CD4-positive, CD25-positive, alpha-beta regulatory T cell (primary cell): ENCODE measurements at regions not wholly inside any gene's neighbourhood (a gene's known extent, or its start where the extent isn't known, plus 50 kb on each side); places are given as distances from the start of the nearest gene placed in this dataset.

ENCODE experiments used
- ATAC-seq, 2 donors: fragments of 150-1000 bp; cut with Tn5 transposase; one replicate each; pipeline ENCODE4 v1.10.0; 2021; ENCODE audit warnings: low read depth in 2 of 2, moderate number of reproducible peaks in 2 of 2, moderate library complexity in 1 of 2
- DNase-seq, 3 donors: peaks; one replicate each; pipeline versions ENCODE4 v3.0.0 to v3.0.0-alpha.2; 2012 to 2022; ENCODE audit warnings: mixed read lengths in 1 of 3
- H3K27ac ChIP-seq: one replicate; pipeline ENCODE4 v1.7.0; 2013; ENCODE audit warnings: mild to moderate bottlenecking, low read length; ENCODE audit not compliant: insufficient read depth, poor library complexity, severe bottlenecking
- H3K27me3 ChIP-seq: one replicate; pipeline ENCODE4 v1.7.0; 2013; ENCODE audit warnings: low read length; ENCODE audit not compliant: control insufficient read depth, insufficient read depth
- H3K36me3 ChIP-seq: one replicate; pipeline ENCODE4 v1.7.0; 2013; ENCODE audit warnings: mild to moderate bottlenecking, low read length, moderate library complexity; ENCODE audit not compliant: control insufficient read depth, insufficient read depth
- H3K4me1 ChIP-seq: 2 replicates; pipeline ENCODE4 v1.7.0; 2013; ENCODE audit warnings: mild to moderate bottlenecking, low read length; ENCODE audit not compliant: insufficient read depth, control insufficient read depth, poor library complexity, severe bottlenecking
- H3K4me3 ChIP-seq: one replicate; pipeline ENCODE4 v1.7.0; 2013; ENCODE audit warnings: low read depth, mild to moderate bottlenecking, low read length, moderate library complexity
- H3K9me3 ChIP-seq, 2 experiments: 1 replicate in 1 of 2; 2 replicates in 1 of 2; pipeline ENCODE4 v1.7.0; 2013; ENCODE audit warnings: low read length in 2 of 2, mild to moderate bottlenecking in 1 of 2, moderate library complexity in 1 of 2; ENCODE audit not compliant: control insufficient read depth in 2 of 2
- H3K27ac Mint-ChIP-seq, 3 donors: one replicate each; pipeline ENCODE4 v1.8.0; 2020 to 2022; ENCODE audit warnings: mild to moderate bottlenecking in 3 of 3, mixed read lengths in 3 of 3, moderate library complexity in 2 of 3
- H3K27me3 Mint-ChIP-seq: one replicate; pipeline ENCODE4 v1.8.0; 2022; ENCODE audit warnings: mild to moderate bottlenecking, mixed read lengths
- H3K36me3 Mint-ChIP-seq: one replicate; pipeline ENCODE4 v1.8.0; 2020; ENCODE audit warnings: mixed read lengths
- H3K4me1 Mint-ChIP-seq, 4 donors: one replicate each; pipeline ENCODE4 v1.8.0; 2020 to 2022; ENCODE audit warnings: mixed read lengths in 4 of 4, mild to moderate bottlenecking in 1 of 4
- H3K4me3 Mint-ChIP-seq, 4 donors: one replicate each; pipeline ENCODE4 v1.8.0; 2020 to 2022; ENCODE audit warnings: mild to moderate bottlenecking in 4 of 4, mixed read lengths in 4 of 4, moderate library complexity in 3 of 4
- H3K9me3 Mint-ChIP-seq, 7 donors: one replicate each; pipeline ENCODE4 v1.8.0; 2020 to 2022; ENCODE audit warnings: mixed read lengths in 7 of 7, mild to moderate bottlenecking in 3 of 7, moderate library complexity in 2 of 7

DNA sequence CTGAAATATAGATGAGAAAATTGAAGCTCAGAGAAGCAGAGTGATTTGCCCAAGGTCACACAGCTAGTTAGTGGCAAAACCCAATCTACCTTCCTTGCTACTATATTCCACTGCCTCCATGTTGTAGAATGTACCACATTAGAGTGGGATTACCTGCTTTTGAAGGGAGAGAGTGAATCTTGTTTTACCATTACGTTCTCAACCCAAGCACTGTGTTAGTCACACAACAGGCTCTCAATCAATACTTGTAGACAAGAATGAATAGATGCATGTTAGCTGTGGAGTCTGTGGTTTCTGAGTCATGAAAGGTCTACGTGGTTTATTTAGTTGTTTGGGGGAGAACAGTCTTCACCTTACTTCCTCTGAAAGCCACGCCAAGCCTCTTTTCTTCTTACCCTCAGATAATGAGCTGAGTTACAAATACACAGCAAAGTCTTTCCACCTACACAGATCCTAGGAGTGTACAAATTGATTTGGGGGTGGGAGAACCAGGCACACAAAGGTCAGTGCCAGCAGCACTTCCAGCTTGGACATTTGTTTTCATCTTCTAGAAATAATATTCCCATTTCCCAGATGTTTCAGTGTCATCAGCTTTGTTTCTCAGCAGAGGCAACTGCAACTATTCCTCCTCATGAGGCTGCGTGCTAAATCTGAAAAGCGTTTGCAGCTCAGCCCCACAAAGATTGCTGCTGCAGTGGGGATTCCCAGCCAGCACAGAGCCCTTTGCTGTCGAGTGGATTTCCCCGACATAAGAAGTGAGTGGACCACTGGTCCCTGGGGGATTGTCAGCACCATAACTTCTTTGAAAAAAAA lies 71.5 kb upstream of the ADO start:
- peak in 2 of 3 donors; percentile 64 to 86 for DNase-seq
- Mint-ChIP-seq H3K36me3 (no peaks in the 10 kb centered on the region), H3K9me3 (no peaks in the 10 kb centered on the region), H3K4me3 (peak overlapping the region in 2 of 4 donors; percentile 40 to 44), H3K4me1 (peaks cover 0 to 25% (median 15%) of the 10 kb centered on the region in 4 donors), H3K27me3 (peaks cover 12% of the 10 kb centered on the region), H3K27ac (peak overlapping the region in 1 of 3 donors; percentile 44)
- peak; percentile 96 to 98 for ATAC-seq
- Histone ChIP-seq H3K9me3 (no peaks in the 10 kb centered on the region), H3K36me3 (no peaks in the 10 kb centered on the region), H3K4me3 (peak overlapping the region; percentile 29), H3K27me3 (peaks cover 3% of the 10 kb centered on the region), H3K27ac (no peak overlapping the region), H3K4me1 (peaks cover 22% of the 10 kb centered on the region)

DNA sequence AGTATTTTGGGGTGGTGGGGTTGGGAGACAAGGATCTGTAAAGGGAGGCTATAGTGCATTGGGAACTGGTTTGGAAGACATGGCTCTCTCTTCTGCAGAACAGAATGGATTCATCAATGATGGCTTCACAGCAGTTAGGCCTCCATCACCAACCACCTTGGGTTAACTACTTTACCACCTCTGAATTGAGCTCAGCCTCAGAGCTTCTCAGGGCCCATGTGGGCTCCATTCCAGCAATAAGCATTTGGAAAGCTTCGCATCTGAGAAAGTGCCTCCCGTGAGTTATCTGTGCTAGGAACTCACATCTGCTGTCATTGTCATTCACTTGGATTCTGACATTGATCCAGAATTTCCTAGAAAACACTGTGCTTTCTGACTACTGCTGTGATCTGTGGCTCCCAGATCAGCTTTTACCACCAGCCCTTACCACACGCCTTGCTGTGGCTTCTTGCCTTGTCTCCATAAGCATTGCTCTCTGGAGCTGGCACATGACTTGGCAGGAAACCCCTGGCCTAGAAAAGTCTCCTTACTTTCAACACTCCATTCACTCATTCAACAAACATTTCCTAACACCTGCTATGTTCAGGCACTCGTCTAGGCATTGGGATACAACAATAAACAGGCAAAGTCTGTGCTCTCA lies 70.7 kb upstream of the ADO start:
- no peak overlapping the region for H3K4me3 ChIP-seq
- ATAC-seq: no peak
- no peaks in the 10 kb centered on the region for H3K36me3 ChIP-seq
- no peak for DNase-seq
- H3K36me3 Mint-ChIP-seq: no peaks in the 10 kb centered on the region
- H3K9me3 ChIP-seq: no peaks in the 10 kb centered on the region
- H3K27ac ChIP-seq: no peak overlapping the region
- peak overlapping the region in 1 of 3 donors; percentile 44 for H3K27ac Mint-ChIP-seq
- H3K27me3 Mint-ChIP-seq: peaks cover 18% of the 10 kb centered on the region
- H3K4me3 Mint-ChIP-seq: peak overlapping the region in 2 of 4 donors; percentile 40 to 44
- H3K4me1 ChIP-seq: peaks cover 22% of the 10 kb centered on the region
- peaks cover 0 to 25% (median 15%) of the 10 kb centered on the region in 4 donors for H3K4me1 Mint-ChIP-seq
- H3K9me3 Mint-ChIP-seq: peaks cover 0 to 3% (median 0%) of the 10 kb centered on the region in 7 donors
- peaks cover 3% of the 10 kb centered on the region for H3K27me3 ChIP-seq

DNA sequence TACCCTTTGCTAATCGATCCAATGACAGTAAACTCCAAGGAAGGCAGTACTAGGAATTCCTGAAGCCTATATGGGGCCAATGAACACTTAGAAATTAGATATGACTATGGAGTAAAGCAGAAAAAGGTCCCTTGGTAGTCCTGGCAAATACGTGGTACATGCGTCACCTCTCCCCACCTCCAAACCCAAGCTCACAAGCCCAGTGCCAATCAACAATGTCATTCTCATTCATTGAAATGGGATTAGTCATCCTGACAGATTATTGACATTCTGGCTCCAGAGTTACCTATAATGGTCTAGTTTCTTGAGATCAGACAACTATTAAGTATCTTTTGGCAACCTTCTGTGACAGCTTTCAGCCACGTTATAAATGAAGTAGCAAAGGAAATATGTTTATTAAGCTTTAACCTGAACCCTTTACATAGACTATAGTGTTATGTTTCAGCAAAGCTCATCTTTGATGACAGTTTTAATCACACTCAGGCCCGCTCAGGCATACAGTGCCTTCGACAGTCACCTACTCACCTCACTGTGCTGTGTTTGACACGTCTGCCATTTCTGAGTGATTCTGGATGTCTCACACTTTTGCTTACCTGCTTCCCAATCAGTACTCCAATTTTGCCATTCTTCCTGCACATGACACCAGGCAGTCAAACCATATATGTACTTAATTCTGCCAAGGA lies 69.6 kb upstream of the ADO start:
- H3K27me3 Mint-ChIP-seq: peaks cover 18% of the 10 kb centered on the region
- H3K4me3 Mint-ChIP-seq: no peak overlapping the region
- Histone ChIP-seq H3K36me3 (no peaks in the 10 kb centered on the region), H3K4me1 (peaks cover 22% of the 10 kb centered on the region), H3K27me3 (peaks cover 2% of the 10 kb centered on the region), H3K27ac (no peak overlapping the region), H3K9me3 (no peaks in the 10 kb centered on the region), H3K4me3 (no peak overlapping the region)
- H3K36me3 Mint-ChIP-seq: no peaks in the 10 kb centered on the region
- DNase-seq (no peak), ATAC-seq (no peak)
- peaks cover 0 to 22% (median 15%) of the 10 kb centered on the region in 4 donors for H3K4me1 Mint-ChIP-seq
- H3K27ac Mint-ChIP-seq: no peak overlapping the region
- peaks cover 0 to 3% (median 0%) of the 10 kb centered on the region in 7 donors for H3K9me3 Mint-ChIP-seq

DNA sequence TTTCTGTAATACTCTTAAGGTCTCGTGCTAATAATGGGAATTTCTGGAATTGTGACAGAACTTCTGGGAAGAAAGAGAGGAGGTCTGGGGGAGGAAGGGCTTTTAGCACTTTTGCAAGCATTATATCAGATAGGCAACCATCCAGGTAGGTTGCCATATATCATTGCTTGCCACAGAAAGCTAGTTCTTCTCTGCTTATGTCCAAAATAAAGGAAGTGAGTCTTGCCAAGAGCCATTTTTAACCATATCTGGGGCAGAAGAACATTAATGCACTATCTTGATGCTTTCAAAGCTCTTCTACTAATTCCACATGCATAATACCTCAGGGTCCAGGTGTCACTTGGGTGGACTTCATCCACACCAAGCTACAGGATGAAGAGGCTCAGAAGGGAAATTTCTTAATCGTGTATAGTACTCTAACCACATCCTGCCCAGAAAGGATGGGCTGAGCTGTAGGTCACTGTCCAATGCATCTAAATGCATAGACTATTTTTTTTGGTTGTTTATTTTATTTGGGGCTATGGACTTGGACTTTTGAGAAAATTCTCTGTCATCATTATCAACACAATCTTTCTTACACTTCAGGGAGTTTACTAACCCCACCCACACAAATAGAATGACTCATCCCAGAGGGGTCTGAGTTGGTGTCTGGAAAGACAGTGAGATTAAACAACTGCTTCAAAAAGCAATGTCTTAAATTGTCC lies 68.9 kb upstream of the ADO start:
- no peaks in the 10 kb centered on the region for H3K27me3 ChIP-seq
- Mint-ChIP-seq H3K36me3 (no peaks in the 10 kb centered on the region), H3K4me3 (no peak overlapping the region), H3K4me1 (peaks cover 0 to 22% (median 15%) of the 10 kb centered on the region in 4 donors), H3K9me3 (peaks cover 0 to 3% (median 0%) of the 10 kb centered on the region in 7 donors), H3K27ac (no peak overlapping the region), H3K27me3 (peaks cover 18% of the 10 kb centered on the region)
- H3K9me3 ChIP-seq: no peaks in the 10 kb centered on the region
- ATAC-seq: no peak
- H3K4me1 ChIP-seq: peaks cover 22% of the 10 kb centered on the region
- peak in 1 of 3 donors; percentile 26 for DNase-seq
- H3K36me3 ChIP-seq: no peaks in the 10 kb centered on the region
- no peak overlapping the region for H3K4me3 ChIP-seq
- no peak overlapping the region for H3K27ac ChIP-seq

DNA sequence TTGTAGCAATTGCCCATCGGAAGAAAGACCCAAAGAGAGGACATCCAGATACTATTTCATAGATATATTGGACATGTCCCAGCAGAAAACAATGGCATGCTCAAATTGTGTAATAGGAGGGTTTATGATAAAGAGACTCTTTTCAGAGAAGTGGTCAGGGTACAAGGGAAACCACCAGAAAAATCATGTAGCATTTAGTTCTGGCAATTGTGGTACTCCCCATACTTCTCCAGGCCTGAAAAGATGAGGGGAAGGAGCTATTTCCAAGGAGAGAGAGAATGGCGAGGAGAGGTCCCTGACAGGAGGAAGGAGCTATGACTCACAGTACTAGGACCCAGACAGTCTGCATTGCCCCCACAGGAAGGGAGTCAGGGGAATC lies 68.4 kb upstream of the ADO start:
- no peak overlapping the region for H3K4me3 ChIP-seq
- no peak overlapping the region for H3K27ac ChIP-seq
- Mint-ChIP-seq H3K4me3 (no peak overlapping the region), H3K4me1 (peaks cover 0 to 22% (median 15%) of the 10 kb centered on the region in 4 donors), H3K36me3 (no peaks in the 10 kb centered on the region), H3K27ac (no peak overlapping the region), H3K27me3 (peaks cover 18% of the 10 kb centered on the region), H3K9me3 (peaks cover 0 to 3% (median 0%) of the 10 kb centered on the region in 7 donors)
- H3K27me3 ChIP-seq: no peaks in the 10 kb centered on the region
- no peaks in the 10 kb centered on the region for H3K36me3 ChIP-seq
- H3K9me3 ChIP-seq: no peaks in the 10 kb centered on the region
- H3K4me1 ChIP-seq: peaks cover 22% of the 10 kb centered on the region
- DNase-seq (no peak), ATAC-seq (no peak)

DNA sequence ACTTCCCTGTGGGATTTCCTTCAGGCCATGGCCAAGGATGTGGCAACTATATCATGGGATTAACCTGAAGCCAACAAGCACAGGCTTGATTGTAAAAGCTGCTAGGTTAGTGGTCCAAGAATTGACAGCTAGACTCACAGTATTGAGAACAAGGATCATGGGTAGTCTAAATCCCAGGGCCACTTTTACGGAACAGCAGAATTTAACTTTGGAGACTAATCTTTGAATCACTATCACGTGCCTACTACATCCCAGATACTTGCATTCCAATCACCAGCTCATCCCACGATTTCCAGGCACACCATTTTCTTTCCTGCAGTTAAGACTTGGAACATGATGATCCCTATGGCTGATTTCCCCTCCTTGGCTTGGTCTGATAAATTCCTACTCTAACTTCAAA lies 65.6 kb upstream of the ADO start:
- Mint-ChIP-seq H3K9me3 (peaks cover 0 to 3% (median 0%) of the 10 kb centered on the region in 7 donors), H3K4me1 (no peaks in the 10 kb centered on the region), H3K27ac (no peak overlapping the region), H3K4me3 (no peak overlapping the region), H3K36me3 (no peaks in the 10 kb centered on the region), H3K27me3 (peaks cover 14% of the 10 kb centered on the region)
- H3K36me3 ChIP-seq: no peaks in the 10 kb centered on the region
- DNase-seq (no peak), ATAC-seq (no peak)
- H3K4me3 ChIP-seq: no peak overlapping the region
- peaks cover 3% of the 10 kb centered on the region for H3K4me1 ChIP-seq
- no peaks in the 10 kb centered on the region for H3K27me3 ChIP-seq
- H3K9me3 ChIP-seq: no peaks in the 10 kb centered on the region
- no peak overlapping the region for H3K27ac ChIP-seq

DNA sequence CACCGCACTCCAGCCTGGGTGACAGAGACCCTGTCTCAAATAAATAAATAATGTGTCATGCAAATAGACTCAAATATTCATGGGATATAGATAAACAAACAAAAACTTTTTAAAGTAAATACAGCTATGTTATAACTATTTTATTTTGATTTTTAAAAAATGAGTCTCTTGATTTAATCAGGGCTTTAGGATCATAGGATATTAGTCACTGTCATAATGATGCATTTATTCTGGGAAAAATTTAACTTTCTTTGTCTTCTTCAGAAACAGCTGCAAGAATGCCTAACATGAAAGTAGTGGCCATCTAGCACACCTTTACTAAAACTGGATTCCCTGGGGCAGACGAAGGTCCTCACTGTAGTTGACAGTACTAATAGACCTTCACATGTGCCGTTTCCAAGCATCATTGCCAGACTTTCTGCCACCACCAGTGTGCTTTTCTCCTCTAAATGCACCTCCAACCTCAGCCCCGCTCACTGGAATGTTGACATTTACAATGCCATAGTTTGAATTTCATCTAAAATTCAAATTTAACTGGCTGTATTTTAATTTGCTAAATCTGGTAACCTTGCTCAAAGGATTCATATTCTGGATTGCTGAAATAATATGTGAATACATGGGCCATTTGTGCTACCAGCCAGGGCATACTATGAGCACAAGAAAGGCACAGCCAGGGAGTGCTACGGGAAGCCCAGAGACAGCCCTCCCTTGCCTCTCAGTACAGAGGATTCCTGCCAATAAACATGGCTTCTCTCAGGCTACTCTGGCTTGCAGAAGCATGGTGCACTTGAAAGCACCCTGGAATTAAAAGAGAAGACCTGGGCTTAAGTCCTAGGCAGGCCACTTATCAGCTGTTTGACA lies 63.4 kb upstream of the ADO start:
- ATAC-seq (no peak), DNase-seq (no peak)
- no peaks in the 10 kb centered on the region for H3K36me3 ChIP-seq
- no peak overlapping the region for H3K27ac Mint-ChIP-seq
- H3K27ac ChIP-seq: no peak overlapping the region
- H3K27me3 ChIP-seq: no peaks in the 10 kb centered on the region
- H3K4me1 Mint-ChIP-seq: no peaks in the 10 kb centered on the region
- no peaks in the 10 kb centered on the region for H3K4me1 ChIP-seq
- no peak overlapping the region for H3K4me3 ChIP-seq
- H3K36me3 Mint-ChIP-seq: no peaks in the 10 kb centered on the region
- H3K9me3 Mint-ChIP-seq: peaks cover 0 to 3% (median 0%) of the 10 kb centered on the region in 7 donors
- no peaks in the 10 kb centered on the region for H3K9me3 ChIP-seq
- no peak overlapping the region for H3K4me3 Mint-ChIP-seq
- peaks cover 14% of the 10 kb centered on the region for H3K27me3 Mint-ChIP-seq
